Fibroblast of villous mesenchyme (primary cell): ENCODE measurements at regions not wholly inside any gene's neighbourhood (a gene's known extent, or its start where the extent isn't known, plus 50 kb on each side); places are given as distances from the start of the nearest gene placed in this dataset.
"Not testable (repeated sequence)": the region's sequence is repeated elsewhere in the genome, so short reads cannot be mapped to it uniquely, and the experiment has no call there.

Source experiments
- DNase-seq: peaks from one replicate; pipeline ENCODE4 v3.0.0-alpha.2; 2010; ENCODE audit warnings: low read depth
- H3K4me3 ChIP-seq: 2 replicates; pipeline ENCODE4 v1.5.1; 2011; ENCODE audit warnings: low read depth, mild to moderate bottlenecking, low read length
- TF ChIP-seq, protein P1 (sequence below): IDR thresholded peaks from 2 replicates; pipeline ENCODE4 v1.5.1; 2012; ENCODE audit warnings: low read depth, mild to moderate bottlenecking, low read length; ENCODE audit not compliant: insufficient read depth

GRCh38 chr1:234914606-234915290, 213.9 kb downstream of the TOMM20 start:
- no peak overlapping the region for H3K4me3 ChIP-seq
- DNase-seq: no peak
- TF ChIP-seq, protein P1, sequence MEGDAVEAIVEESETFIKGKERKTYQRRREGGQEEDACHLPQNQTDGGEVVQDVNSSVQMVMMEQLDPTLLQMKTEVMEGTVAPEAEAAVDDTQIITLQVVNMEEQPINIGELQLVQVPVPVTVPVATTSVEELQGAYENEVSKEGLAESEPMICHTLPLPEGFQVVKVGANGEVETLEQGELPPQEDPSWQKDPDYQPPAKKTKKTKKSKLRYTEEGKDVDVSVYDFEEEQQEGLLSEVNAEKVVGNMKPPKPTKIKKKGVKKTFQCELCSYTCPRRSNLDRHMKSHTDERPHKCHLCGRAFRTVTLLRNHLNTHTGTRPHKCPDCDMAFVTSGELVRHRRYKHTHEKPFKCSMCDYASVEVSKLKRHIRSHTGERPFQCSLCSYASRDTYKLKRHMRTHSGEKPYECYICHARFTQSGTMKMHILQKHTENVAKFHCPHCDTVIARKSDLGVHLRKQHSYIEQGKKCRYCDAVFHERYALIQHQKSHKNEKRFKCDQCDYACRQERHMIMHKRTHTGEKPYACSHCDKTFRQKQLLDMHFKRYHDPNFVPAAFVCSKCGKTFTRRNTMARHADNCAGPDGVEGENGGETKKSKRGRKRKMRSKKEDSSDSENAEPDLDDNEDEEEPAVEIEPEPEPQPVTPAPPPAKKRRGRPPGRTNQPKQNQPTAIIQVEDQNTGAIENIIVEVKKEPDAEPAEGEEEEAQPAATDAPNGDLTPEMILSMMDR: no peak

DNA sequence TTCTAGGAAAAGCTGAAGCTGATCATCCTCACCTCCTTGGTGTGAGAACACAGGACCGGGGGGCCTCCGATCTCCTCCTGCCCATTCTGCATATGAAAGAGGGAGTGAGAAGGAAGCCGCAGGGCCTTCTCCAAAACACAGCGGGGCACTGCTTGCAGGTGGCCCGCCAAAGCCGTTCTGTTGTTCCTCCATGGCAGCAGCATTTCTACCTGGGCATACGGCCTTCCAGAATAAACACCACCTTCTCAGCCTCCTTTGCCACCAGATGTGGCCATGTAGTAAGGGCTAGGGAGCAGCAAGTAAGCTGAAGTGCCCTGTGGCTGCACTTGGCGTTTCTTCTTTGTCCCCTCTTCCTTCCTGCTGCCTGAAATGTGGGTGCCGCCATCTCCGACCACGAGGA, 214.9 kb downstream of the TOMM20 start:
- TF ChIP-seq, protein P1: no peak
- DNase-seq: no peak
- no peak overlapping the region for H3K4me3 ChIP-seq

GRCh38 chr1:234913278-234913649, 215.4 kb downstream of the TOMM20 start:
- DNase-seq: no peak
- TF ChIP-seq, protein P1: no peak
- no peak overlapping the region for H3K4me3 ChIP-seq

DNA sequence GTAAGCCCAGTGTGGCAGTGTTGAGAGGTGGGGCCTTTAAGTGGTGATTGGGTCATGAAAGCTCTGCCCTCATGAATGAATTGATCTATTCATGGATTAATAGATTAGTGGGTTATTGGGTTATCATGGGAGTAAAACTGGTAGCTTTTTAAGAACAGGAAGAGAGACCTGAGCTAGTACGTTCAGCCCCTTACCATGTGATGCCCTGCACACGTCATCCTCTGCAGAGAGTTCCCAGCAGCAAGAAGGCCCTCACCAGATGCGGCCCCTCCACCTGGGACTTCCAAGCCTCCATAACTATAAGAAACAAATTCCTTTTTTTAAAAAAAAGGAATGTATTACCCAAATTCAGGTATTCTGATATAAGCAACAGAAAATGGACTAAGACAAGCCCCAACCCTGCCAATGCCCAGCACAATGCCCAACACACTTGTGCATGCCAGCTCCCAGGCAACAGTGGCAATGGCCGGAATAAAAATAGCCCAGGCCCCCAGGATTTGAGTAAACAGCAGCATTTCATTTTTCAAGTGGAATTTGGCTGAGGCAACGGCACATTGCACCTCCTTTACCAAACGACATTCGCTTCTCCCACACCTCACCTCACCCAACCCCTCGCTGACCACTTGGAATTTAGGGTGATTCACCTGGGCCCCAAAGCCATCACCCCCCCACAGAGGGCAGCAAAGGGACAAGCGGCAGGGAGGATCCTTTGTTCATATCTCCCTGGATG, 215.9 kb downstream of the TOMM20 start:
- TF ChIP-seq, protein P1: no peak
- no peak overlapping the region for H3K4me3 ChIP-seq
- DNase-seq: no peak

- no peak for DNase-seq
- no peak overlapping the region for H3K4me3 ChIP-seq
- TF ChIP-seq, protein P1: no peak
Observed at GRCh38 chr1:234911787-234912186, 216.8 kb downstream of the TOMM20 start.

DNA sequence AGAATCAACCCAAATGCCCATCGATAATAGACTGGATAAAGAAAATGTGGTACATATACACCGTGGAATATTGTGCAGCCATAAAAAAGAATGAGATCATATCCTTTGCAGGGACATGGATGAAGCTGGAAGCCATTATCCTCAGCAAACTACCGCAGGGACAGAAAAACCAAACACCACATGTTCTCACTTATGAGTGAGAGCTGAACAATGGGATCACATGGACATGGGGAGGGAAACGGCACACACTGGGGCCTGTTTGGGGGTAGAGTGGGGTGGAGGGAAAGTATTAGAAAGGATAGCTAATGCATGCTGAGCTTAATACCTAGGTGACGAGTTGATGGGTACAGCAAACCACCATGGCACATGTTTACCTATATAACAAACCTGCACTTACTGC, 217.5 kb downstream of the TOMM20 start:
- not testable (repeated sequence) for DNase-seq, H3K4me3 ChIP-seq

GRCh38 chr1:234909851-234910250, 218.8 kb downstream of the TOMM20 start:
- no peak for DNase-seq
- TF ChIP-seq, protein P1: no peak

More at GRCh38 chr1:234909851-234910250, 218.8 kb downstream of the TOMM20 start:
- H3K4me3 ChIP-seq: no peak overlapping the region
